HepG2 (cell line): ENCODE measurements at regions not wholly inside any gene's neighbourhood (a gene's known extent, or its start where the extent isn't known, plus 50 kb on each side); places are given as distances from the start of the nearest gene placed in this dataset.

Source experiments
- CTCF ChIP-seq: sonication (generic); formaldehyde crosslinking; IDR thresholded peaks from 2 replicates; pipeline ENCODE4 v1.5.0; 2020; ENCODE audit warnings: mild to moderate bottlenecking, missing genetic modification reagents, moderate library complexity
- ELK4 ChIP-seq: sonication (generic); formaldehyde crosslinking; IDR thresholded peaks from 2 replicates; pipeline ENCODE4 v1.9.0; 2021; ENCODE audit warnings: missing genetic modification reagents, borderline replicate concordance
- IKZF1 ChIP-seq: fragments of 450-650 bp; IDR thresholded peaks from 2 replicates; pipeline ENCODE4 v1.7.1; 2016
- IRF2 ChIP-seq: IDR thresholded peaks from 2 replicates; pipeline ENCODE4 v1.6.1; 2018; ENCODE audit warnings: missing genetic modification reagents, missing compliant biosample characterization
- KDM4B ChIP-seq: sonication (generic); formaldehyde crosslinking; IDR thresholded peaks from 2 replicates; pipeline ENCODE4 v1.4.0; 2020; ENCODE audit warnings: missing genetic modification reagents
- ZBTB46 ChIP-seq: sonication (generic); formaldehyde crosslinking; IDR thresholded peaks from 2 replicates; pipeline ENCODE4 v1.4.0; 2020; ENCODE audit warnings: mild to moderate bottlenecking, missing genetic modification reagents, borderline replicate concordance
- ZNF431 ChIP-seq: sonication (generic); formaldehyde crosslinking; IDR thresholded peaks from 2 replicates; pipeline ENCODE4 v1.9.0; 2022; ENCODE audit warnings: missing genetic modification reagents, low read depth, mild to moderate bottlenecking, borderline replicate concordance
- ZUFSP ChIP-seq: sonication (generic); formaldehyde crosslinking; IDR thresholded peaks from 2 replicates; pipeline ENCODE4 v1.9.0; 2021; ENCODE audit warnings: missing genetic modification reagents, mild to moderate bottlenecking, borderline replicate concordance
- TF ChIP-seq, protein P1 (sequence below): sonication (generic); formaldehyde crosslinking; IDR thresholded peaks from 2 replicates; pipeline ENCODE4 v1.8.0; 2022; ENCODE audit warnings: mild to moderate bottlenecking, missing genetic modification reagents, borderline replicate concordance
- TF ChIP-seq, protein P2 (sequence below): sonication (generic); formaldehyde crosslinking; IDR thresholded peaks from 2 replicates; pipeline ENCODE4 v1.4.0; 2020; ENCODE audit warnings: mild to moderate bottlenecking, missing genetic modification reagents

GRCh38 chr1:189669846-189670245, 807.8 kb downstream of the BRINP3 start:
- TF ChIP-seq KDM4B (CRISPR knock-in tag) (no peak), IRF2 (CRISPR knock-in tag) (no peak), CTCF (CRISPR knock-in tag) (no peak), ZBTB46 (CRISPR knock-in tag) (no peak), ELK4 (CRISPR knock-in tag) (no peak), ZUFSP (CRISPR knock-in tag) (no peak), IKZF1 (no peak), ZNF431 (CRISPR knock-in tag) (no peak)
- TF ChIP-seq, protein P1, sequence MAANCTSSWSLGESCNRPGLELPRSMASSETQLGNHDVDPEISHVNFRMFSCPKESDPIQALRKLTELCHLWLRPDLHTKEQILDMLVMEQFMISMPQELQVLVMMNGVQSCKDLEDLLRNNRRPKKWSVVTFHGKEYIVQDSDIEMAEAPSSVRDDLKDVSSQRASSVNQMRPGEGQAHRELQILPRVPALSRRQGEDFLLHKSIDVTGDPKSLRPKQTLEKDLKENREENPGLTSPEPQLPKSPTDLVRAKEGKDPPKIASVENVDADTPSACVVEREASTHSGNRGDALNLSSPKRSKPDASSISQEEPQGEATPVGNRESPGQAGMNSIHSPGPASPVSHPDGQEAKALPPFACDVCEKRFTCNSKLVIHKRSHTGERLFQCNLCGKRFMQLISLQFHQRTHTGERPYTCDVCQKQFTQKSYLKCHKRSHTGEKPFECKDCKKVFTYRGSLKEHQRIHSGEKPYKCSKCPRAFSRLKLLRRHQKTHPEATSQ = no peak
- TF ChIP-seq, protein P2, sequence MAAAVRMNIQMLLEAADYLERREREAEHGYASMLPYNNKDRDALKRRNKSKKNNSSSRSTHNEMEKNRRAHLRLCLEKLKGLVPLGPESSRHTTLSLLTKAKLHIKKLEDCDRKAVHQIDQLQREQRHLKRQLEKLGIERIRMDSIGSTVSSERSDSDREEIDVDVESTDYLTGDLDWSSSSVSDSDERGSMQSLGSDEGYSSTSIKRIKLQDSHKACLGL = no peak
